HepG2 (cell line): ENCODE measurements at regions not wholly inside any gene's neighbourhood (a gene's known extent, or its start where the extent isn't known, plus 50 kb on each side); places are given as distances from the start of the nearest gene placed in this dataset.

Source experiments
- ATAC-seq: fragments of 200-7000 bp; cut with Tn5 transposase; 3 replicates; pipeline ENCODE4 v1.9.1; 2020; ENCODE audit warnings: mild to moderate bottlenecking, moderate library complexity
- BruUV-seq: library from RNA; stranded (reverse); fragments of 400-500 nt; replicated peaks from 2 replicates; lab custom pipeline; 2021; lab: Mats Ljungman, UMichigan
- CTCF ChIA-PET: fragments of 300-600 bp; formaldehyde crosslinking; extraction: SDS; loops from one replicate; lab custom pipeline; 2021; ENCODE audit warnings: low total read pairs, inconsistent platforms, low intra/inter-chr PET ratio; lab: Yijun Ruan, JAX
- POLR2A ChIA-PET: fragments of 350-600 bp; sonication (Branson Sonifier 250); formaldehyde crosslinking; loops from one replicate; lab custom pipeline; 2020; ENCODE audit warnings: antibody characterized with exemption, inconsistent platforms; lab: Yijun Ruan, JAX
- DNase-seq: peaks from one replicate; pipeline ENCODE4 v3.0.0-alpha.2; 2015; ENCODE audit warnings: low spot score
- FAIRE-seq: peaks from 3 replicates; lab custom pipeline; 2011; peaks lifted over from hg19 to GRCh38; lab: Jason Lieb, UNC
- H2AFZ ChIP-seq: one replicate; pipeline ENCODE4 v1.6.1; 2011; ENCODE audit warnings: low read length, inconsistent platforms
- H3K27ac ChIP-seq: fragments of 300-600 bp; 3 replicates; pipeline ENCODE4 v1.8.0; 2011; ENCODE audit warnings: mixed run types, mild to moderate bottlenecking, mixed read lengths, low read length, inconsistent platforms; ENCODE audit not compliant: insufficient read depth; ENCODE audit errors: extremely low read length
- H3K27me3 ChIP-seq, 2 experiments: fragments of 200-600 bp in 1 of 2; 2 replicates in 1 of 2; 3 replicates in 1 of 2; pipeline versions ENCODE4 v1.6.0 to v1.8.0; 2011; ENCODE audit warnings: low read length in 2 of 2, mild to moderate bottlenecking in 2 of 2, moderate library complexity in 2 of 2, inconsistent platforms in 1 of 2; ENCODE audit not compliant: insufficient read depth in 2 of 2, control insufficient read depth in 1 of 2
- H3K36me3 ChIP-seq, 2 experiments: fragments of 200-600 bp in 1 of 2; replicated peaks in 1 of 2; 2 replicates in 1 of 2; 3 replicates in 1 of 2; pipeline versions ENCODE4 v1.5.1 to v1.8.0; 2011; ENCODE audit warnings: low read length in 2 of 2, inconsistent platforms in 1 of 2; ENCODE audit not compliant: insufficient read depth in 2 of 2, control insufficient read depth in 1 of 2
- H3K4me1 ChIP-seq: 2 replicates; pipeline ENCODE4 v1.5.1; 2012; ENCODE audit warnings: low read length, inconsistent platforms; ENCODE audit not compliant: insufficient read depth
- H3K4me2 ChIP-seq: 2 replicates; pipeline ENCODE4 v1.6.0; 2011; ENCODE audit warnings: low read depth, low read length, inconsistent platforms
- H3K4me3 ChIP-seq, 3 experiments: fragments of 200-600 bp in 1 of 3; sonication (generic), shearing (Covaris generic) in 1 of 3; replicated peaks in 1 of 3; 2 replicates each; pipeline ENCODE4 v1.5.1; 2011 to 2016; ENCODE audit warnings: low read length in 3 of 3, inconsistent platforms in 2 of 3, low read depth in 2 of 3, mild to moderate bottlenecking in 2 of 3, control low read depth in 1 of 3, mixed read lengths in 1 of 3; ENCODE audit not compliant: insufficient read depth in 1 of 3
- H3K79me2 ChIP-seq: one replicate; pipeline ENCODE4 v1.6.1; 2011; ENCODE audit warnings: low read length, inconsistent platforms; ENCODE audit not compliant: insufficient read depth
- H3K9ac ChIP-seq: 2 replicates; pipeline ENCODE4 v1.6.0; 2011; ENCODE audit warnings: mild to moderate bottlenecking, low read depth, low read length, inconsistent platforms; ENCODE audit not compliant: insufficient read depth
- H3K9me3 ChIP-seq: 2 replicates; pipeline ENCODE4 v1.5.1; 2012; ENCODE audit warnings: mild to moderate bottlenecking, low read length
- H4K20me1 ChIP-seq: 2 replicates; pipeline ENCODE4 v1.6.0; 2011; ENCODE audit warnings: inconsistent platforms, mild to moderate bottlenecking, low read length, moderate library complexity; ENCODE audit not compliant: insufficient read depth
- AHR ChIP-seq: IDR thresholded peaks from 2 replicates; pipeline ENCODE4 v1.6.1; 2018; ENCODE audit warnings: missing genetic modification reagents, missing compliant biosample characterization
- ATF1 ChIP-seq: IDR thresholded peaks from 2 replicates; pipeline ENCODE4 v1.6.1; 2016; ENCODE audit warnings: mild to moderate bottlenecking, control low read depth
- HNF4G ChIP-seq, 2 experiments: sonication (generic) in 1 of 2; formaldehyde crosslinking in 1 of 2; IDR thresholded peaks; 2 replicates each; pipeline versions ENCODE4 v1.4.0 to v1.6.1; 2011 to 2020; ENCODE audit warnings: borderline replicate concordance in 2 of 2, low read depth in 2 of 2, mild to moderate bottlenecking in 2 of 2, low read length in 1 of 2, missing genetic modification reagents in 1 of 2, moderate library complexity in 1 of 2
- POLR2A ChIP-seq, 2 experiments: IDR thresholded peaks; 2 replicates each; pipeline ENCODE4 v1.6.1; 2011; ENCODE audit warnings: low read depth in 2 of 2, low read length in 2 of 2, mild to moderate bottlenecking in 1 of 2, moderate library complexity in 1 of 2; ENCODE audit not compliant: insufficient read depth in 1 of 2
- SIN3A ChIP-seq: IDR thresholded peaks from 2 replicates; pipeline ENCODE4 v1.6.1; 2011; ENCODE audit warnings: low read depth, mild to moderate bottlenecking, control low read depth, low read length, borderline replicate concordance
- THYN1 ChIP-seq: sonication (generic); formaldehyde crosslinking; IDR thresholded peaks from 2 replicates; pipeline ENCODE4 v1.8.1; 2023; ENCODE audit warnings: low read depth, mild to moderate bottlenecking, moderate library complexity, missing genetic modification reagents, borderline replicate concordance
- U2AF2 ChIP-seq: fragments of 200-400 bp; formaldehyde crosslinking; IDR thresholded peaks from 2 replicates; pipeline ENCODE4 v1.6.1; 2017; ENCODE audit warnings: low read depth, mild to moderate bottlenecking, low read length
- ZNF10 ChIP-seq: sonication (generic); formaldehyde crosslinking; IDR thresholded peaks from 2 replicates; pipeline ENCODE4 v1.4.0; 2020; ENCODE audit warnings: mild to moderate bottlenecking, low read depth, missing genetic modification reagents, borderline replicate concordance
- ZNF230 ChIP-seq: sonication (generic); formaldehyde crosslinking; IDR thresholded peaks from 2 replicates; pipeline ENCODE4 v1.4.0; 2020; ENCODE audit warnings: mild to moderate bottlenecking, missing genetic modification reagents
- ZNF446 ChIP-seq: sonication (generic); formaldehyde crosslinking; IDR thresholded peaks from 2 replicates; pipeline ENCODE4 v1.5.0; 2020; ENCODE audit warnings: mild to moderate bottlenecking, missing genetic modification reagents
- ZNF530 ChIP-seq: sonication (generic); formaldehyde crosslinking; IDR thresholded peaks from 2 replicates; pipeline ENCODE4 v1.5.0; 2020; ENCODE audit warnings: low read depth, mild to moderate bottlenecking, missing genetic modification reagents
- ZNF556 ChIP-seq: sonication (generic); formaldehyde crosslinking; IDR thresholded peaks from 2 replicates; pipeline ENCODE4 v1.4.0; 2020; ENCODE audit warnings: mild to moderate bottlenecking, missing genetic modification reagents, borderline replicate concordance
- WGBS: methylation state at CpG from one replicate; pipeline ENCODE4 v1.1.6; 2017; ENCODE audit warnings: low lambda C conversion rate; 5-methylcytosine and 5-hydroxymethylcytosine counted together
- in situ Hi-C: cut with HindIII; loops from 2 replicates; pipeline ENCODE4 v1.10.0; 2017; ENCODE audit warnings: low pct_unique_long_range_greater_than_20kb; ENCODE audit not compliant: extremely low pct_ligation_motif_present
- intact Hi-C: fragments of 100-400 bp; cut with micrococcal nuclease; formaldehyde crosslinking; loops from one replicate; pipeline ENCODE4 v1.10.0; 2022; ENCODE audit not compliant: unreplicated experiment
- TF ChIP-seq, protein P1 (sequence below): sonication (generic); IDR thresholded peaks from 2 replicates; pipeline ENCODE4 v1.6.1; 2016; ENCODE audit warnings: low read depth, borderline replicate concordance

DNA sequence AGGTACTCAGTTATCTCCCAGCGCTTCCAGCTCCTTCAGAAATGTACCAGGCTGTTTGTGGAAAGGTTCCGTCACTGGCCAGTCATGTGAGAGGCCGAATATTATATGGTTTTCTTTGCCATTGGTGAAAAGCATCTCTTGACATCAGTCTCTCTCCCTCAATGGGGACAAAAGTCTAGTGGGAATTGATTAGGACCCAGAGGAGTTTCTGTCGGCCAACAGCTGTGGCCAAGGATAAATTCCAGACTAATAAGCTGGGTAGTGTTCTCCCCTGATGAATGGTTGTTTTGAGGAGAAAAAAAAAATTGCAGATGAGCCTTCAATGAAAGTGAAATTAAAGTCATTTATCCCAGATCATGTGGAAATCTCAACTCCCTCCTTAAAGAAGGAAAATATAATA is 404.7 kb upstream of the THRB start (continued):
- TF ChIP-seq ZNF446, result no peak
- no peak for TF ChIP-seq POLR2A (IDR thresholded peaks at IDR 0.05; ENCODE audit: insufficient read depth in 1 of 2, low read depth in 2 of 2, low read length in 2 of 2)
- TF ChIP-seq ZNF230, result no peak

GRCh38 chr3:24899901-24900603 is 405.4 kb upstream of the THRB start:
- H3K36me3 ChIP-seq, result no peaks in the 10 kb centered on the region
- H2AFZ ChIP-seq, result no peak overlapping the region
- no TSS peak for BruUV-seq
- in situ Hi-C loops (no loop called here), intact Hi-C loops (no loop called here)
- TF ChIP-seq THYN1, result no peak
- no peak for TF ChIP-seq HNF4G (IDR thresholded peaks at IDR 0.05; ENCODE audit: borderline replicate concordance, low read depth, low read length)
- TF ChIP-seq HNF4G (CRISPR knock-in tag; IDR thresholded peaks at IDR 0.05; ENCODE audit: borderline replicate concordance, low read depth), result no peak
- no peak for TF ChIP-seq ZNF556 (CRISPR knock-in tag)
- no peak for TF ChIP-seq SIN3A
- TF ChIP-seq U2AF2, result no peak
- TF ChIP-seq, protein P1, sequence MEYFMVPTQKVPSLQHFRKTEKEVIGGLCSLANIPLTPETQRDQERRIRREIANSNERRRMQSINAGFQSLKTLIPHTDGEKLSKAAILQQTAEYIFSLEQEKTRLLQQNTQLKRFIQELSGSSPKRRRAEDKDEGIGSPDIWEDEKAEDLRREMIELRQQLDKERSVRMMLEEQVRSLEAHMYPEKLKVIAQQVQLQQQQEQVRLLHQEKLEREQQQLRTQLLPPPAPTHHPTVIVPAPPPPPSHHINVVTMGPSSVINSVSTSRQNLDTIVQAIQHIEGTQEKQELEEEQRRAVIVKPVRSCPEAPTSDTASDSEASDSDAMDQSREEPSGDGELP, result no peak
- TF ChIP-seq ZNF530 (CRISPR knock-in tag), result no peak
- no peak for TF ChIP-seq ZNF10 (CRISPR knock-in tag)
- TF ChIP-seq AHR (CRISPR knock-in tag), result no peak
- no peak for TF ChIP-seq ATF1 (CRISPR knock-in tag)
- ATAC-seq, result no peak
- no peak for DNase-seq
- H3K4me3 ChIP-seq, result no peak overlapping the region
- H3K27me3 ChIP-seq, result no peaks in the 10 kb centered on the region
- no peaks in the 10 kb centered on the region for H4K20me1 ChIP-seq
- ChIA-PET POLR2A (no interaction called here), CTCF (no interaction called here)
- no peak overlapping the region for H3K9ac ChIP-seq
- no peak overlapping the region for H3K4me2 ChIP-seq
- no peak overlapping the region for H3K27ac ChIP-seq
- no peaks in the 10 kb centered on the region for H3K9me3 ChIP-seq
- under 1% methylated on average over 4 of the region's 4 CpGs for WGBS
- H3K79me2 ChIP-seq, result no peaks in the 10 kb centered on the region
- no peak for FAIRE-seq
- H3K4me1 ChIP-seq, result no peaks in the 10 kb centered on the region
